ENCODE measurements at regions not wholly inside any gene's neighbourhood (a gene's known extent, or its start where the extent isn't known, plus 50 kb on each side); places are given as distances from the start of the nearest gene placed in this dataset.
A peak's percentile ranks its signal among the peaks of the same experiment; 100 is the strongest.
"Not testable (repeated sequence)": the region's sequence is repeated elsewhere in the genome, so short reads cannot be mapped to it uniquely, and the experiment has no call there.

DNA sequence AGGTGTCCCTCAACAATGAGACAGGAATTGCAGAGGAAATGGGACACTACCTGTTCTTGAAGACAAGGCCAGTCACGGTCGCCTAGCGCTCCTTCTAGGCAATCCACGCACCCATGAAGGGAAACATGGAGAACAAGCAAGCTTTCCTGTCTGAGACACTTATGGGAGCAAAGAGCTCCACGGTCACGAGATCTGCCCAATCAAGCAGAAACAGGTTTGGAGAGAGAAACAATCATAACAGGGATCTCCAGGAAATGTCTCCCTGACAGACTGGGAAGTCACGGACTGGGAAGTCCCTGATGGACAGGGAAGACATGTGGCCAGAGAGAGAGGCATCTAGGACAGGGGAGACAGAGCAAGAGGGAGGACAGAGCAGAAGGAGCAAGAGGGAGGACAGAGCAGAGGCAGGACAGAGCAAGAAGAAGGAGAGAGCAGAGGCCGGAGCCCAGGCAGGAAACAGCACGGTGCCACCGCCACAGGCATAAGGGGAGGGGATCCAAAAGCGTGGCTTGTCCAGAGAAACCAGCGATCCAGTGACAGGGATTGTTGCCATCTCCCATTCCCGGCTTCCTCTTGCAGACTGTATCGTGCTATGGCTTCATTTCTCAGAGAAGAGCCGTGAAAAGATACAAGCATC lies 167.8 kb upstream of the ZNF337 start:
- DNase-seq = no peak

DNA sequence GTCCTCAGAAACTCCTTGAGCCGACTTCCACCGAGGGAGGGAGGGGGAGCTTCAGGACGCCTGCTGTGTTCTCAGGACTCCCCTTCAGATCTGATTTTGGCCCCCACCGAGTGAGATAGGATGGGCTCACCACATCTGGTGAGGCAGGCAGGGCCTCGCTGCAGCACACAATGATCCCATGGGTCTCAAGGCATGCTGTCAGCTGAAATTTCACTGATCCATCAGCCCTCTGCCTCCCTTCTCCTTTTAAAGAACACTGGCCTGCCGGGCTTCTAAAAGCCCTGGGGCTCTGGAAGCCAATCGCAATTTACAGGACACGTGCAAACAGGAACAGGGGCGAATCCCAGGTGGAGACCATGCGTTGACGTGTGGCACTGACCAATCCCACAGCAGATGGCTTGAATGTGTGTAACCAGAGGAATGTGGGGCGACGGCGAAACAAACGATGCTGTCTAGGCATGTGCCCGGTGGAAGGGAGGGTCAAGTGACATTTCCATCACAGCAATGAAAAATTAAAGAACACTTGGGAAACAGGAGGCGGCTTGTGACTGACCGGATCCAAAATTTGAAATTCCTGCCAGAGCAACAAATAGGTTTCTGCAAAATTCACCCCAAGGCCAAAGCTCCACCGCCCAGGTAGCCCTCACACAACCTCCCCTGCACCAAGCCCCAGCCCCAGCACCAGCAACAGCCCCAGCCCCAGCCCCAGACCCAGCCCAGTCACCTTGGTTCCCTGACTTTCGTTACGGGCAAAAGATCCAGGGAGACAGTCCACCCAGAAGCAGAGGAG lies 167.1 kb upstream of the ZNF337 start:
- DNase-seq = no peak

DNA sequence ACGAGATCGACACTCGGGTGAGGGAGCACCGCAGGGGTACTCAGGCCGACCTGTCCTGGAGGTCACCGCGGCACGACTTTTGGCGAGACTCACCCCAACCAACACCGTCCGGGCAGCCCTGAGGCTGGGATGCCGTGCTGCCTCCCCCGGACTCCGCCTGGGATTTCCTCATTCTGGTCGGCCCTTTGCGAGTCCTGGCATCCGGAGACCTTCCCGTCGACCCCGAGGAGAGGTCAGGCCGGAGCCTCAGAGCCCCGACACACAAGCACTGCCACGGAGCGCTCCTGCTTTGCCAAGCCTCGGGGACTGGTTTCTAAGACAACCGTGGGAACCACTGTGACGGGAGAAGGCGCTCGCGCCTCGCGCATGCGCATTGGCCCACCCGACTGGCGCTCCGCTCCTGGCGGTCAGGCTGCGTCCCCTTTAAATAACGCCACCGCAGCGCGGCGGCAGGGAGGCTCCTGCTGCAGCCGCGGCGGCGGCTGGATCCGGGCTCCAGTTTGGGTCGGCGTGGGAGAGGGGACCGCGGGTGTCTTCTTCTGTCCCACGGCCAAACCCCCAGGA lies 166.4 kb upstream of the ZNF337 start:
- peak; percentile 83 for DNase-seq

GRCh38 chr20:25860531-25861150 lies 164.0 kb upstream of the ZNF337 start:
- no peak for DNase-seq

DNA sequence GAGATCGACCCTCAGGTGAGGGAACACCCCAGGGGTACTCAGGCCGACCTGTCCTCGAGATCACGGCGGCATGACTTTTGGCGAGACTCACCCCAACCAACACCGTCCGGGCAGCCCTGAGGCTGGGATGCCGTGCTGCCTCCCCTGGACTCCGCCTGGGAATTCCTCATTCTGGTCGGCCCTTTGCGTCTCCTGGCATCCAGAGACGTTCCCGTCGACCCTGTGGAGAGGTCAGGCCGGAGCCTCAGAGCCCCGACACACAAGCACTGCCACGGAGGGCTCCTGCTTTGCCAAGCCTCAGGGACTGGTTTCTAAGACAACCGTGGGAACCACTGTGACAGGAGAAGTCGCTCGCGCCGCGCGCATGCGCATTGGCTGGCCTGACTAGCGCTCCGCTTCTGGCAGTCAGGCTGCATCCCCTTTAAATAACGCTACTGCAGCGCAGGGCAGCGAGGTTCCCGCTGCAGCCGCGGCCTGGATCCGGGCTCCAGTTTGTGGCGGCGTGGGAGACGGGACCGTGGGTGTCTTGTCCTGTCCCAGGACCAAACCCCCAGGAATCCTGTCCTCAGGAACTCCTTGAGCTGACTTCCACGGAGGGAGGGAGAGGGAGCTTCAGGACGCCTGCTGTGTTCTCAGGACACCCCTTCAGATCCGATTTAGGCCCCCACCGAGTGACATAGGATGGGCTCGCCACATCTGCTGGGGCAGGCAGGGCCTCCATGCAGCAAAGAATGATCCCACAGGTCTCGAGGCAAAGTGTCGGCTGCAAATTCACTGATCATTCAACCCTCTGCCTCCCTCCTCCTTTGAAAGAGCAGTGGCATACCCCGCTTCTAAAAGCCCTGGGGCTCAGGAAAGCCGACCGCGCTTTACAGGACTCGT lies 163.2 kb upstream of the ZNF337 start:
- DNase-seq = peak; percentile 55

DNA sequence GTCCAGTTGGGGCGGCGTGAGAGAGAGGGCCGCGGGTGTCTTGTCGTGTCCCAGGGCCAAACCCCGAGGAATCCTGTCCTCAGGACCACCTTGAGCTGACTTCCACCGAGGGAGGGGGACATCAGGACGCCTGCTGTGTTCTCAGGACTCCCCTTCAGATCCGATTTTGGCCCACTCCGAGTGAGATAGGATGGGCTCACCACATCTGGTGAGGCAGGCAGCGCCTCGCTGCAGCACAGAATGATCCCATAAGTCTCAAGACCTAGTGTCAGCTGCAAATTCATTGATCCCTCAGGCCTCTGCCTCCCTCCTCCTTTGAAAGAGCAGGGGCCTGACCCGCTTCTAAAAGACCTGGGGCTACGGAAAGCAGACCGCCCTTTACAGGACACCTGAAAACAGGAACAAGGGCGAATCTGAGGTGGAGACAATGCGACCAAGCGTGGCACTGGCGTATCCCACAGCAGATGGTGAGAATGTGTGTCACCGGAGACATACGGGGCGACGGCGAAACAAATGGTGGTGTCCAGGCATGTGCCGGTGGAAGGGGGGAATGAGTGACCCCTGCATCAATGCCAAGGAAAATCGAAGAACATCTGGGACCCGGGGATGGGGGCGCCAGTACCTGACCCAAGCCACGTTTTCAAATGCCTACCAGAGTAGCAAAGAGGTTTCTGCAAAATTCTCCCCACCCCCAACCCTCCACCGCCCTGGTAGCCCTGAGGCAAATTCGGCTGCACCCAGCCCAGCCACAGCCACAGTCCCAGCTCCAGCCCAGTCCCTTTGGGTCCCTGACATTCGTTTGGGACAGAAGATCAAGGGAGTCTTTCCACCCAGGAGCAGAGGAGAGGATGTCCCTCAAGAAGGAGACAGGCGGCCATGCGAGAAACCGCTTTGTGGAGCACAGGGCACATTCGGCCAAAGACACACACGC lies 162.1 kb upstream of the ZNF337 start:
- DNase-seq = no peak

DNA sequence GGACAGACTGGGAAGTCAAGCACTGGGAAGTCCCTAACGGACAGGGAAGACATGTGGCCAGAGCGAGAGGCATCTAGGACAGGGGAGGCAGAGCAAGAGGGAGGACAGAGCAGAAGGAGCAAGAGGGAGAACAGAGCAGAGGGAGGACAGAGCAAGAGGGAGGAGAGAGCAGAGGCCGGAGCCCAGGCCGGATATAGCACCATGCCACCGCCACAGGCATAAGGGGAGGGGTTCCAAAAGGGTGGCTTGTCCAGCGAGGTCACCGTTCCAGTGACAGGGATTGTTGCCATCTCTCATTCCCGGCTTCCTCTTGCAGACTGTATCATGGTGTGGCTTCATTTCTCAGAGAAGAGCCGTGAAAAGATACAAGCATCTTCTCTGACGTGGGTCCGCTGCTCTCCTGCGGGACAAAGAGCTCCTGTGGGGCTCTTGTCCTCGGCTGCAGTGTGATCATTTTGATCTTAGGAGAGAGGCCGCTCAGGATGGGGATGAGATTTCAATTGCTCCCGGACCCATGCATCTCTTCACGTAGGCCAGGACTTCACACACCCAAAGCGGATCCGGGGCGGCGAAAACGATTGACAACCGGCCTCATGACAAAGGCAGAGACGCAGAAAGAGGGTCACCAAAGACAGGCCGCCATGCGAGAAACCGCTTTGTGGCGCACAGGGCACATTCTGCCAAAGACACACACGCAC lies 160.6 kb upstream of the ZNF337 start:
- not testable (repeated sequence) for DNase-seq

DNA sequence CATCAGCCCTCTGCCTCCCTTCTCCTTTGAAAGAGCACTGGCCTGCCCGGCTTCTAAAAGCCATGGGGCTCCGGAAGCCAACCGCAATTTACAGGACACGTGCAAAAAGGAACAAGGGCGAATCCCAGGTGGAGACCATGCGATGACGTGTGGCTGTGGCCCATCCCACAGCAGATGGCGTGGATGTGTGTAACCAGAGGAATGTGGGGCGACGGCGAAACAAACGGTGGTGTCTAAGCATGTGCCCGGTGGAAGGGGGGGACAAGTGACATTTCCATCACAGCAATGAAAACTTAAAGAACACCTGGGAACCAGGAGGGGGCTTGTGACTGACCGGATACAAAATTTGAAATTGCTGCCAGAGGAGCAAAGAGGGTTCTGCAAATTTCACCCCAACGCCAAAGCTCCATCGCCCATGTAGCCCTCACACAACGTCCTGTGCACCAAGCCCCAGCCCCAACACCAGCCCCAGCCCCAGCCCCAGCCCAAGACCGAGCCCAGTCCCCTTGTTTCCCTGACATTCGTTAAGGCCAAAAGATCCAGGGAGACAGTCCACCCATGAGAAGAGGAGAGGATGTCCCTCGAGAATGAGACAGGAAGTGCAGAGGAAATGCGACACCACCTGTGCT lies 159.7 kb upstream of the ZNF337 start:
- DNase-seq = no peak

DNA sequence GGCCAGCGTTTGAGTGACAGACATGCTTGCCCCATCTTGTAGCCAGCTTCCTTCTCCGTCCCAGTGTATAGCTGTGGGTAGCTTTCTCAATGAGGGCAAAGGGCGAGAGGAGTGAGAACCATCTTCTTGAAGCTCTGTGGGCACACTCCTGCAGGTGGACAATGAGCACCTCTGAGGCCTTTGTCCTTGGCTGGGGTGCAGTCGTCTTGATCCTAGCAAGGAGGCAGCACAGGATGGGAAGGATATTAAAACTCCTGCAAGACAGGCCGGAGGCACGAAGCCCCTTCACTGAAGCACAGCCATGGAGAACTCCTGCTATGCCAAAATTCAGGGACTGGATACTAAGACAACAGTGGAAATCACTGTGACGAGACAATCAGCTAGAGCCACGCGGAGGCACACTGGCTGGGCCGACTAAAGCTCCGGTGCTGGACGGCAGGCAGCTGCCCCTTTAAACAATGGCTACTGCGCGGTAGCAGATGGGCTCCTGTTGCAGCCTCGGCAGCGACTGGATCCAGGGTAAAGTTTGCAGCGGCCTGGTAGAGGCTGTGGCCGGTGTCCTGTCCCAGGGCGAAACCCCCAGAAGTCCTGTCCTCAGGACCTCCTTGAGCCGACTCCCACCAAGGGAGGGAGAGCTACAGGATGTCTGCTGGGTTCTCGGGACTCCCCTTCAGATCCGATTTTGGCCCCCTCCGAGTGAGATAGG lies 159.0 kb upstream of the ZNF337 start:
- not testable (repeated sequence) for DNase-seq

DNA sequence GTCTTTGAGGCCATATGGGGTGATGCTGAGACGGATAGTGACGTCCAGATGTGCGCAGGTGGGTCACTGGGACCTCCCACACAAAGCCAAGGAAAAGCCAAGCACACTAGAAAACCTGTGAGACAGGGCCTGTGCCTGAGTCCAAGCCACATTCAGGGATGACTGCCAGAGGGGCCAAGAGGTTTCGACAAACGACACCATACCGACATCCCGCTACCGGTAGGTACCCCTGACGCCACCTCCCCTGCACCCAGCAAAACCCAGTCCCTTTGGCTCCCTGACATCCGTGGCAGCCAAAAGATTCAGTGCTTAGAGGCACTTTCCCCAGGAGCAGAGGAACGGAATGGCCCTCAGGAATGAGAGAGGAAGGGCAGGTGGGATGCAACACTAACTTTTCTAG lies 158.0 kb upstream of the ZNF337 start:
- not testable (repeated sequence) for DNase-seq

DNA sequence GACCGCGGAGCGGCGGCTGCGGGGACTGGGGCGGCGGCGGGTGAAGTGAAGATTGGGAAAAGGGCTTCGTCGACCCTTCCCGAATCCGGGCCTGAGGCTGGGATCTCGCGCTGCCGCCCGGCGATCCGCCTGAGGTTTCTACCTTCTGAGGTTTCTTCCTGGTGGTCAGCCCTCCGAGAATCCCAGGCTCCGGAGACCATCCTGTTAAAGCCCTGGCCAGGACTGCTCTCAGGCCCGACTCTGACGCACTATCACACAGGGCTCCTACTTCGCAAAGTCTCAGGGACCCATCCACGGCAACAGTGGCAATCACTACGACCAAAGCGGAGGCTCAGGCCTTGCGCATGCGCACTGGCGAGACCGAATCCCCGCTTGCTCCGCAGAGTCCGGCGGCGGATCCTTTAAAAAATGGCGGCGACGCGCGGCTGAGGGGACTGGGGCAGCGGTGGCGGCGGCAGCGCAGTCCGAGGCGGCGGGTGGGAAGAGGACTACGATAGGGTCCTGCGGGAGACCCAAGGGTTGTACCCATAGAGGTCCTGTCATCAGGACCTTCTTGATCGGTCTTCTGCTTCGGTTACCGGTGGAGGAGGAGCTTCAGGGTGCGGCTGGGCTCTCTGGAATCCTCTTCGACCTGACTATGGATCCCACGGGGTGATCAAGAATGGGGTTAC lies 157.2 kb upstream of the ZNF337 start:
- DNase-seq = peak; percentile 88

- peak; percentile 25 for DNase-seq
These were observed 156.5 kb upstream of the ZNF337 start for GRCh38 chr20:25852968-25853717.

DNA sequence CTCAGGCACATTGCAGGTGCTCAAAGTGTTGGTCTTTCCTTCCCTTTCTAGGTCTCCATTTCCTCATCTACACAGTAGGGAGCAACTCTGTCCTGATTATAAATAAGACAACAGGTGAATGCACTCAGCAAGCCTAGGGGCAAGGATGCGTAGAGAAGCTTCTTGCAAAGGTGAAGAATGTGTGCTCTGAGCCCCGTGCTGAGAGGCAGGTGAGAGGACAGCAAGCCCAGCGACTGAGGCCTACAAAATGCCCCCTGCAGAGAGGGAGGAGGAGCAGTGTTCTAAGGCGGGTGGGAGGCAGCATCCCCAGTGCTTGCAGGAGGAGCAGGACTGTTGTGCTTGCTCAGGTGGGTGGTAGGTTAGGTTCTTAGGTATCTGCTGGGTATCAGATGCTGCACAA lies 153.5 kb upstream of the ZNF337 start:
- DNase-seq = not testable (repeated sequence)

- no peak for DNase-seq
These were observed 151.6 kb upstream of the ZNF337 start for GRCh38 chr20:25848222-25848621.

DNA sequence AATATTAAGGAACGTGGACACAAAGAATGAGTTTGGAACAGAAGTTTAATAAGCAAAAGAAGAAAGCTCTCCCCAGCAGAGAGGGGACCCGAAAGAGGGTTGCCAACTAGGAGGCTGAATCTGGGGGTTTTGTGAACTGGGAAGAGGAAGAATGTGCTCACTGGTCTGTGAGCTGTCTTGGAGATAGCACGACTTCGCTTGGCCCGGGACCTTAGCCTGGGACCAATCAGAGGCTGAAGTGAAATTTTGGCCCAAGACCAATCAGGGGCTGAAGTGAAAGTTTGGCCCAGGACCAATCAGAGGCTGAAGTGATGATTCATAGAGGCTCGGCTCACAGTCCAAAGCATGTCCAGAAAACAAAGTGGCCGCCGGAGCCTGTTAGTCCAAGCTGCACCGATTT lies 148.0 kb upstream of the ZNF337 start:
- DNase-seq = not testable (repeated sequence)

DNA sequence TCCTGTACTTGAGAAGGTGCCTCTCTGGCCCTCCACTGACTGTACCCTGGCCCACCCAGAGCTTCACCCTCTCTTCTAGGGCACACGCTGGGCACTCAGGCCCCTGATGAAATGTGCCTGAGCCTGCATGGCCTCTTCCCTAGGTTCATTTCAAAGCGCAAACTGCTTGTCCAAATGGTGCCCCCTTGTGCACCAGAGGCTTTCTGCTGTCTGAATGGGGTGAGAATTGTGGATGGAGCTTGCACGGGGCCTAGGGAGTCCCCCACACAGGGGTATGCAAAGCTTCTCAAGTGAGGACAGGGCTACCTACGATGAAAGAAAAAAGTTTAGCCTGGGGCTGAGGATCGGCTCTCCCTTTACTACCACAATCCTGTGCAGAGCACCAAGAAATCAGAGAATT lies 116.9 kb upstream of the ZNF337 start:
- DNase-seq = not testable (repeated sequence)

DNA sequence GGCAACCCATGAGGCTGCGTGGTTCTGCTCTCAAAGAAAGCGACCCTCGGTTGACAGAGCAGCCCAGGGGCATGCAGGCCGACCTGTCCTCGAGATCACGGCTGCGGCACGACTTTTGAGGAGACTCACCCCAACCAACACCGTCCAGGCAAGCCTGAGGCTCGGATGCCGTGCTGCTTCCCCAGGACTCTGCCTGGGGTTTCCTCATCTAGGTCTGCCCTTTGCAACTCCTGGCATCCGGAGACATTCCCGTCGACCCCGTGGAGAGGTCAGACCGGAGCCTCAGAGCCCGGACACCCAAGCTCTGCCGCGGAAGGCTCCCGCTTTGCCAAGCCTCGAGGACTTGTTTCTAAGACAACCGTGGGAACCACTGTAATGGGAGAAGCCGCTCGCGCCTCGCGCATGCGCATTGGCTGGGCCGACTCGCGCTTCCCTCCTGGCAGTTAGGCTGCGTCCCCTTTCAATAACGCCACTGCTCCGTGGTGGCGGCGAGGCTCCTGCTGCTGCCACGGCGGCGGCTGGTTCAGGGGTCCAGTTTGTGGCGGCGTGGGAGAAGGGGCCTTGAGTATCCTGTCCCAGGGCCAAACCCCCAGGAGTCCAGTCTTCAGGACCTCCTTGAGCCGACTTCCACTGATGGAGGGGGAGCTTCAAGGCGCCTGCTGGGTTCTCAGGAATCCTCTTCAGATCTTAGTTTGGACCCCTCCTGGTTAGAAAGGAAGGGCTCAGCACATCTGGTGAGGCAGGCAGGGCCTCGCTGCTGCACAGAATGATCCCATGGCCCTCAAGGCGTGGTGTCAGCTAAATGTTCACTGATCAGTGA lies 101.7 kb upstream of the ZNF337 start:
- DNase-seq = not testable (repeated sequence)

Measured in right kidney (tissue), 1 donor.